Fibroblast of lung (primary cell): ENCODE measurements at regions not wholly inside any gene's neighbourhood (a gene's known extent, or its start where the extent isn't known, plus 50 kb on each side); places are given as distances from the start of the nearest gene placed in this dataset.
A peak's percentile ranks its signal among the peaks of the same experiment; 100 is the strongest.

ENCODE experiments used
- DNase-seq, 2 donors: peaks; one replicate each; pipeline versions ENCODE4 v3.0.0 to v3.0.0-alpha.2; 2010; ENCODE audit warnings: low read depth in 2 of 2
- H2AFZ ChIP-seq: 2 replicates; pipeline ENCODE4 v1.5.1; 2012; ENCODE audit warnings: low read length, control low read depth, inconsistent platforms
- H3K27ac ChIP-seq: 2 replicates; pipeline ENCODE4 v1.5.1; 2011; ENCODE audit warnings: low read length, control low read depth; ENCODE audit not compliant: insufficient read depth
- H3K27me3 ChIP-seq: 2 replicates; pipeline ENCODE4 v1.5.1; 2011; ENCODE audit warnings: mild to moderate bottlenecking, low read length; ENCODE audit not compliant: control insufficient read depth, insufficient read depth
- H3K36me3 ChIP-seq: 2 replicates; pipeline ENCODE4 v1.5.1; 2011; ENCODE audit warnings: low read length; ENCODE audit not compliant: control insufficient read depth, insufficient read depth
- H3K4me1 ChIP-seq: 2 replicates; pipeline ENCODE4 v1.5.1; 2011; ENCODE audit warnings: low read length; ENCODE audit not compliant: control insufficient read depth, insufficient read depth; ENCODE audit errors: extremely low read depth
- H3K4me2 ChIP-seq: 2 replicates; pipeline ENCODE4 v1.5.1; 2011; ENCODE audit warnings: low read length, control low read depth; ENCODE audit not compliant: insufficient read depth; ENCODE audit errors: extremely low read depth
- H3K4me3 ChIP-seq, 4 experiments: fragments of 200-600 bp in 1 of 4; sonication (generic) in 1 of 4; replicated peaks in 1 of 4; 2 replicates each; pipeline ENCODE4 v1.5.1; 2011 to 2016; ENCODE audit warnings: low read length in 4 of 4, low read depth in 3 of 4, mild to moderate bottlenecking in 3 of 4, control low read depth in 2 of 4, inconsistent platforms in 1 of 4, mixed read lengths in 1 of 4; ENCODE audit not compliant: insufficient read depth in 1 of 4; ENCODE audit errors: control extremely low read depth in 1 of 4
- H3K79me2 ChIP-seq: 2 replicates; pipeline ENCODE4 v1.5.1; 2012; ENCODE audit warnings: mild to moderate bottlenecking, low read length, inconsistent platforms; ENCODE audit not compliant: control insufficient read depth, insufficient read depth
- H3K9ac ChIP-seq: 2 replicates; pipeline ENCODE4 v1.5.1; 2011; ENCODE audit warnings: mild to moderate bottlenecking, low read length, control low read depth; ENCODE audit not compliant: insufficient read depth
- H3K9me3 ChIP-seq: 2 replicates; pipeline ENCODE4 v1.5.1; 2012; ENCODE audit warnings: low read depth, low read length; ENCODE audit not compliant: control insufficient read depth, insufficient read depth
- H4K20me1 ChIP-seq: 2 replicates; pipeline ENCODE4 v1.5.1; 2011; ENCODE audit warnings: low read length; ENCODE audit not compliant: control insufficient read depth, insufficient read depth; ENCODE audit errors: extremely low read depth
- EZH2 ChIP-seq: IDR thresholded peaks from 2 replicates; pipeline ENCODE4 v1.5.1; 2012; ENCODE audit warnings: low read length, control low read depth, mild to moderate bottlenecking; ENCODE audit errors: missing control alignments
- TF ChIP-seq, protein P1 (sequence below), 2 donors: IDR thresholded peaks in 1 of 2; conservative IDR thresholded peaks in 1 of 2; 1 replicate in 1 of 2; 2 replicates in 1 of 2; pipeline ENCODE4 v1.5.1; 2011 to 2012; ENCODE audit warnings: low read length in 2 of 2, control low read depth in 1 of 2, inconsistent platforms in 1 of 2, low read depth in 1 of 2, mild to moderate bottlenecking in 1 of 2

- H3K4me1 ChIP-seq = no peaks in the 10 kb centered on the region
- H3K27me3 ChIP-seq = no peaks in the 10 kb centered on the region
- peak in 1 of 2 donors; percentile 14 for DNase-seq
- H3K9me3 ChIP-seq = no peaks in the 10 kb centered on the region
- TF ChIP-seq EZH2 = no peak
- TF ChIP-seq, protein P1, sequence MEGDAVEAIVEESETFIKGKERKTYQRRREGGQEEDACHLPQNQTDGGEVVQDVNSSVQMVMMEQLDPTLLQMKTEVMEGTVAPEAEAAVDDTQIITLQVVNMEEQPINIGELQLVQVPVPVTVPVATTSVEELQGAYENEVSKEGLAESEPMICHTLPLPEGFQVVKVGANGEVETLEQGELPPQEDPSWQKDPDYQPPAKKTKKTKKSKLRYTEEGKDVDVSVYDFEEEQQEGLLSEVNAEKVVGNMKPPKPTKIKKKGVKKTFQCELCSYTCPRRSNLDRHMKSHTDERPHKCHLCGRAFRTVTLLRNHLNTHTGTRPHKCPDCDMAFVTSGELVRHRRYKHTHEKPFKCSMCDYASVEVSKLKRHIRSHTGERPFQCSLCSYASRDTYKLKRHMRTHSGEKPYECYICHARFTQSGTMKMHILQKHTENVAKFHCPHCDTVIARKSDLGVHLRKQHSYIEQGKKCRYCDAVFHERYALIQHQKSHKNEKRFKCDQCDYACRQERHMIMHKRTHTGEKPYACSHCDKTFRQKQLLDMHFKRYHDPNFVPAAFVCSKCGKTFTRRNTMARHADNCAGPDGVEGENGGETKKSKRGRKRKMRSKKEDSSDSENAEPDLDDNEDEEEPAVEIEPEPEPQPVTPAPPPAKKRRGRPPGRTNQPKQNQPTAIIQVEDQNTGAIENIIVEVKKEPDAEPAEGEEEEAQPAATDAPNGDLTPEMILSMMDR (conservative IDR thresholded peaks at IDR 0.05 in 1 of 2, IDR thresholded peaks at IDR 0.05 in 1 of 2; ENCODE audit: low read depth in 1 of 2, low read length in 2 of 2) = no peak
- H3K27ac ChIP-seq = no peak overlapping the region
- no peaks in the 10 kb centered on the region for H4K20me1 ChIP-seq
- H3K79me2 ChIP-seq = no peaks in the 10 kb centered on the region
- no peak overlapping the region for H3K4me3 ChIP-seq
- H3K36me3 ChIP-seq = no peaks in the 10 kb centered on the region
- no peak overlapping the region for H3K9ac ChIP-seq
- no peak overlapping the region for H2AFZ ChIP-seq
- H3K4me2 ChIP-seq = no peak overlapping the region
Measured at GRCh38 chr9:80383331-80383730, 811.6 kb downstream of the TLE4 start.

- TF ChIP-seq, protein P1 (conservative IDR thresholded peaks at IDR 0.05 in 1 of 2, IDR thresholded peaks at IDR 0.05 in 1 of 2; ENCODE audit: low read depth in 1 of 2, low read length in 2 of 2) = no peak
- no peak for TF ChIP-seq EZH2
- Histone ChIP-seq H3K27me3 (no peaks in the 10 kb centered on the region), H3K9me3 (no peaks in the 10 kb centered on the region), H3K4me2 (no peak overlapping the region), H3K79me2 (no peaks in the 10 kb centered on the region), H3K36me3 (no peaks in the 10 kb centered on the region), H3K4me3 (no peak overlapping the region), H4K20me1 (no peaks in the 10 kb centered on the region), H3K9ac (no peak overlapping the region), H2AFZ (no peak overlapping the region), H3K27ac (no peak overlapping the region), H3K4me1 (no peaks in the 10 kb centered on the region)
- peak in 1 of 2 donors; percentile 32 for DNase-seq
Measured at GRCh38 chr9:80382211-80382891, 810.6 kb downstream of the TLE4 start.

- Histone ChIP-seq H3K79me2 (no peaks in the 10 kb centered on the region), H3K9ac (no peak overlapping the region), H3K36me3 (no peaks in the 10 kb centered on the region), H2AFZ (no peak overlapping the region), H3K4me1 (no peaks in the 10 kb centered on the region), H3K27me3 (no peaks in the 10 kb centered on the region), H3K9me3 (no peaks in the 10 kb centered on the region), H3K4me3 (no peak overlapping the region), H4K20me1 (no peaks in the 10 kb centered on the region), H3K27ac (no peak overlapping the region), H3K4me2 (no peak overlapping the region)
- no peak for DNase-seq
- TF ChIP-seq EZH2 = no peak
- TF ChIP-seq, protein P1 (conservative IDR thresholded peaks at IDR 0.05 in 1 of 2, IDR thresholded peaks at IDR 0.05 in 1 of 2; ENCODE audit: low read depth in 1 of 2, low read length in 2 of 2) = no peak
Measured at GRCh38 chr9:80380301-80380700, 808.5 kb downstream of the TLE4 start.
